Neural progenitor cell (in vitro differentiated cells): ENCODE measurements at regions not wholly inside any gene's neighbourhood (a gene's known extent, or its start where the extent isn't known, plus 50 kb on each side); places are given as distances from the start of the nearest gene placed in this dataset.

Source experiments
- EZH2 ChIP-seq: fragments of 200-600 bp; sonication (generic); IDR thresholded peaks from 2 replicates; pipeline ENCODE4 v1.6.1; 2017; ENCODE audit warnings: antibody characterized with exemption, mild to moderate bottlenecking, moderate library complexity
- TF ChIP-seq, protein P1 (sequence below): fragments of 200-600 bp; sonication (generic); IDR thresholded peaks from 2 replicates; pipeline ENCODE4 v1.5.1; 2017; ENCODE audit warnings: antibody characterized with exemption, mild to moderate bottlenecking

DNA sequence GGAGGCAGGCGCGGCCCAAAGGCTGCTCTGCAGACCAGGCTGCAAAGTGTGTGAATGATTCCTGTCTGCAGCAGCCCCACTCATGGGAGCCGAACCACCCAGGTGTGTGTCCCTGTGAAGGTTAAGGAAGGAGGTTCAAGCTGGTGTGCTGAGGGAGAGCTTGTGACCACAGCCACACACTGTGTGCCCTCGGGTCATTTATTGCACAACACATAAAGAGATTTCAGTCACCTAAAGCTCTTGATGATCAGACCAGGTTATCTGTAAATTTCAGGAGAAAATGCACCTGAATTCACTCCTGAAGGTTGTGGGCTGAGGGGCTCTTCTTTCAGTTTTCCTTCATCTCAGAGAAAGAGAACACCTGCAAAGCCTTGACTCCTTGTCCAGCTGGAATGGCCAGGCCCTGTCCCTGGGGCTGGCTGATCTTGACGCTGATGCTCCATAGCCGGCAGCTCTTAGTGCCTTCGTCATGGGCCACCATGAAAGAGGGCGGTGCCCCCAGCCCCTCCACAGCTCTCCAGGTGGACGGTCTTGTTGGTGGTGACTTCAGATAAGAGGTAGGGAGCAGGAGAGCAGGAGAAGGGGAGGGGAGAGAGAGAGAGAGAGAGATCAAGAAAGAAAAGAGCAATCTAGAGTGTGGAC lies 110.8 kb upstream of the C1QTNF9B start:
- TF ChIP-seq, protein P1, sequence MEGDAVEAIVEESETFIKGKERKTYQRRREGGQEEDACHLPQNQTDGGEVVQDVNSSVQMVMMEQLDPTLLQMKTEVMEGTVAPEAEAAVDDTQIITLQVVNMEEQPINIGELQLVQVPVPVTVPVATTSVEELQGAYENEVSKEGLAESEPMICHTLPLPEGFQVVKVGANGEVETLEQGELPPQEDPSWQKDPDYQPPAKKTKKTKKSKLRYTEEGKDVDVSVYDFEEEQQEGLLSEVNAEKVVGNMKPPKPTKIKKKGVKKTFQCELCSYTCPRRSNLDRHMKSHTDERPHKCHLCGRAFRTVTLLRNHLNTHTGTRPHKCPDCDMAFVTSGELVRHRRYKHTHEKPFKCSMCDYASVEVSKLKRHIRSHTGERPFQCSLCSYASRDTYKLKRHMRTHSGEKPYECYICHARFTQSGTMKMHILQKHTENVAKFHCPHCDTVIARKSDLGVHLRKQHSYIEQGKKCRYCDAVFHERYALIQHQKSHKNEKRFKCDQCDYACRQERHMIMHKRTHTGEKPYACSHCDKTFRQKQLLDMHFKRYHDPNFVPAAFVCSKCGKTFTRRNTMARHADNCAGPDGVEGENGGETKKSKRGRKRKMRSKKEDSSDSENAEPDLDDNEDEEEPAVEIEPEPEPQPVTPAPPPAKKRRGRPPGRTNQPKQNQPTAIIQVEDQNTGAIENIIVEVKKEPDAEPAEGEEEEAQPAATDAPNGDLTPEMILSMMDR, result no peak
- TF ChIP-seq EZH2, result no peak
